Psoas muscle (tissue), 7 donors: ENCODE measurements at regions not wholly inside any gene's neighbourhood (a gene's known extent, or its start where the extent isn't known, plus 50 kb on each side); places are given as distances from the start of the nearest gene placed in this dataset.

Source experiments
- ATAC-seq, 4 donors: fragments of 200-7000 bp; cut with Tn5 transposase; one replicate each; pipeline ENCODE4 v1.9.1; 2020; ENCODE audit warnings: moderate library complexity in 3 of 4, mild to moderate bottlenecking in 2 of 4
- DNase-seq, 2 donors: peaks; one replicate each; pipeline ENCODE4 v3.0.0-alpha.2; 2020
- H3K27ac ChIP-seq: fragments of 200-600 bp; one replicate; pipeline ENCODE4 v1.8.0; 2022
- H3K27me3 ChIP-seq, 3 donors: fragments of 200-600 bp in 1 of 3; one replicate each; pipeline versions ENCODE4 v1.6.1 to v1.8.0; 2013 to 2022; ENCODE audit warnings: low read length in 2 of 3, mild to moderate bottlenecking in 2 of 3, moderate library complexity in 1 of 3; ENCODE audit not compliant: insufficient read depth in 3 of 3
- H3K36me3 ChIP-seq, 2 donors: fragments of 200-600 bp in 1 of 2; one replicate each; pipeline versions ENCODE4 v1.6.1 to v1.8.0; 2013 to 2022; ENCODE audit warnings: low read depth in 1 of 2, mild to moderate bottlenecking in 1 of 2, moderate library complexity in 1 of 2; ENCODE audit not compliant: insufficient read depth in 1 of 2
- H3K4me1 ChIP-seq: fragments of 200-600 bp; one replicate; pipeline ENCODE4 v1.8.0; 2022
- H3K4me3 ChIP-seq: fragments of 200-600 bp; one replicate; pipeline ENCODE4 v1.8.0; 2022; ENCODE audit warnings: mild to moderate bottlenecking
- H3K9me3 ChIP-seq: fragments of 200-600 bp; one replicate; pipeline ENCODE4 v1.8.0; 2022
- WGBS, 3 donors: extraction: QIAGEN DNeasy Blood & Tissue Kit; methylation state at CpG; one replicate each; pipeline versions ENCODE4 v1.1.6 to v1.1.7; 2013; 5-methylcytosine and 5-hydroxymethylcytosine counted together
- intact Hi-C, 2 donors: fragments of 100-400 bp; cut with DNase I; formaldehyde crosslinking; loops; one replicate each; pipeline versions ENCODE4 v1.11.0 to v1.14.2; 2022
- TF ChIP-seq, protein P1 (sequence below): fragments of 200-600 bp; IDR thresholded peaks from one replicate; pipeline ENCODE4 v1.8.0; 2022; ENCODE audit warnings: antibody characterized with exemption
- donor health status: healthy with polysubstance abuse.
- donor health status: DM: no; HTN: no; CAD: no; lungs with moderate emphysema.
- donor health status: Bipolar disorder and iron deficiency.
- donor health status: healthy.
- donor health status: DM: yes; HTN: yes; CAD: no.
- donor health status: DM: no; HTN: no; CAD: no.
- donor health status: DM: yes; HTN: yes; CAD: no.

DNA sequence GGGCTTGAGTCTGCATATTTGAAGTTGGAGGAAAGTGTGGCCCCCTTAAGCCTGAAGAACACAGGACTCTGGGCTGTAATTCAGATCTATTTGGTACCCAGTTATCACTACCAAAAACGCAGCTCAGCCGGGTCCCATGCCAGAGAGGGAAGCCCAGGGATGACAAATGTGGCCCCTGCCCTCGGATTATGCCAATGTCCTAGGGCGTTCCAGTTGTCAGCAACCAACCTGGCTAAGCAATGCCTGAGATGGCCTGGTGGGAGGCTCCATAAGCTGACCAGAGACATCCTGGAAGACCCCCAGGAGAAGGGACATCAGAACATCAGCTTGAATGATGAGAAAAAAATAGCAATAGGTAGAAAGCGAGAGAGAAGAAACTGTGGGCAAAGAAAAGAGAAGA, 79.6 kb upstream of the UQCRFS1 start:
- WGBS, 3 donors = 64 to 75% (median 67%) methylated on average over 5 of the region's 5 CpGs
- ATAC-seq = no peak
- no peak overlapping the region for H3K27ac ChIP-seq
- peaks cover 0 to under 1% (median 0%) of the 10 kb centered on the region in 3 donors for H3K27me3 ChIP-seq
- DNase-seq = no peak
- intact Hi-C loops = no loop called here
- TF ChIP-seq, protein P1, sequence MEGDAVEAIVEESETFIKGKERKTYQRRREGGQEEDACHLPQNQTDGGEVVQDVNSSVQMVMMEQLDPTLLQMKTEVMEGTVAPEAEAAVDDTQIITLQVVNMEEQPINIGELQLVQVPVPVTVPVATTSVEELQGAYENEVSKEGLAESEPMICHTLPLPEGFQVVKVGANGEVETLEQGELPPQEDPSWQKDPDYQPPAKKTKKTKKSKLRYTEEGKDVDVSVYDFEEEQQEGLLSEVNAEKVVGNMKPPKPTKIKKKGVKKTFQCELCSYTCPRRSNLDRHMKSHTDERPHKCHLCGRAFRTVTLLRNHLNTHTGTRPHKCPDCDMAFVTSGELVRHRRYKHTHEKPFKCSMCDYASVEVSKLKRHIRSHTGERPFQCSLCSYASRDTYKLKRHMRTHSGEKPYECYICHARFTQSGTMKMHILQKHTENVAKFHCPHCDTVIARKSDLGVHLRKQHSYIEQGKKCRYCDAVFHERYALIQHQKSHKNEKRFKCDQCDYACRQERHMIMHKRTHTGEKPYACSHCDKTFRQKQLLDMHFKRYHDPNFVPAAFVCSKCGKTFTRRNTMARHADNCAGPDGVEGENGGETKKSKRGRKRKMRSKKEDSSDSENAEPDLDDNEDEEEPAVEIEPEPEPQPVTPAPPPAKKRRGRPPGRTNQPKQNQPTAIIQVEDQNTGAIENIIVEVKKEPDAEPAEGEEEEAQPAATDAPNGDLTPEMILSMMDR = no peak
- no peaks in the 10 kb centered on the region for H3K9me3 ChIP-seq
- no peak overlapping the region for H3K4me3 ChIP-seq
- no peaks in the 10 kb centered on the region for H3K36me3 ChIP-seq
- no peaks in the 10 kb centered on the region for H3K4me1 ChIP-seq

DNA sequence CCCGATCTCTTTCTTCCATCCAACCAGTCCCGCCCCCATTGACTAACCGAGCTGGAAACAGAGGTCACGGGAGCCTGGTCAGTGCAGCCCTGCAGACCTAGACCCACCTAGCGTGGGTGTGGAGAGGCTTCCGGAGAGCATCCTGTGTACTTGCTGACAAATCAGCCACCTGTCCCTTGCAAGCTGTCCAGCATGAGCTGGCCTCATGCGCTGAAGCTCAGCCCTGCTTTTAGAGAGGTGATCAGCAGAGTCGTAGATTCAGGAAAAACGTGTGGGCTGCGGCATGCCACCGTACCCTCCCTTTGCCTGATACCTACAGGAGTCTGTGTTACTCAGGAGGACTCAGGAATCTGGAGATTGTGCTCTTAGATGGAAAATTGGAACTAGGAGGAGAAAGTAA, 80.3 kb upstream of the UQCRFS1 start:
- intact Hi-C loops = no loop called here
- no peaks in the 10 kb centered on the region for H3K36me3 ChIP-seq
- no peak for DNase-seq
- no peaks in the 10 kb centered on the region for H3K4me1 ChIP-seq
- TF ChIP-seq, protein P1 = no peak
- H3K27ac ChIP-seq = no peak overlapping the region
- peaks cover 0 to 4% (median 0%) of the 10 kb centered on the region in 3 donors for H3K27me3 ChIP-seq
- H3K9me3 ChIP-seq = no peaks in the 10 kb centered on the region
- ATAC-seq = no peak
- H3K4me3 ChIP-seq = no peak overlapping the region
- WGBS, 3 donors = 61 to 79% (median 63%) methylated on average over 11 of the region's 11 CpGs

- intact Hi-C loops = no loop called here
- H3K4me1 ChIP-seq = no peaks in the 10 kb centered on the region
- DNase-seq = no peak
- peaks cover 0 to 4% (median 0%) of the 10 kb centered on the region in 3 donors for H3K27me3 ChIP-seq
- no peak overlapping the region for H3K4me3 ChIP-seq
- WGBS, 3 donors = 68 to 78% (median 68%) methylated on average over 7 of the region's 7 CpGs
- TF ChIP-seq, protein P1 = no peak
- ATAC-seq = no peak
- H3K9me3 ChIP-seq = no peaks in the 10 kb centered on the region
- H3K36me3 ChIP-seq = no peaks in the 10 kb centered on the region
- no peak overlapping the region for H3K27ac ChIP-seq
These were observed 80.9 kb upstream of the UQCRFS1 start for GRCh38 chr19:29293736-29294342.

DNA sequence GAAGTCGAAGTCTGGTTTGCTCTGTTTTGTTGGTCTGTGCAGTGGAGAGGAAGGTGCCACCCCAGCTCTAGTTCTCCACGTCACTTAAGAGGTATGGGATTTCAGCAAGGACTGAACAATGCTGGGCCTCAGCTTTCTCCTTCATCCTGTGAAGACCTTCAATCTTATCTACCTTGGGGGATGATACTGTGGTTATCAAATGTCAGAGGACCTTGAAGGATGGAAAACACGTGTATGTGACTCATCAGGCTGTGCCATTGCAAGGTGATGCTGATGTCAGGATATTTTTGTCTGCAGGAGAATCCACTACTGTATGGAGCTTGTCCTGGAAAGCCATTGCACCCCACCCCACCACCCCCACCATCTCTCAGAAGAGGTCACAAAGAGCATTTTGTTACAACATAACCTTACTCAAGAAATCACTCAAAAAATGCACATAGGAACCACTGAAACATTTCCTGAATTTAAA, 81.4 kb upstream of the UQCRFS1 start:
- ATAC-seq = no peak
- intact Hi-C loops = no loop called here
- Histone ChIP-seq H3K27ac (no peak overlapping the region), H3K36me3 (no peaks in the 10 kb centered on the region), H3K9me3 (no peaks in the 10 kb centered on the region), H3K4me3 (no peak overlapping the region), H3K27me3 (peaks cover 0 to 4% (median 0%) of the 10 kb centered on the region in 3 donors), H3K4me1 (no peaks in the 10 kb centered on the region)
- 58 to 62% (median 60%) methylated on average over 3 of the region's 3 CpGs for WGBS, 3 donors
- DNase-seq = no peak
- TF ChIP-seq, protein P1 = no peak

DNA sequence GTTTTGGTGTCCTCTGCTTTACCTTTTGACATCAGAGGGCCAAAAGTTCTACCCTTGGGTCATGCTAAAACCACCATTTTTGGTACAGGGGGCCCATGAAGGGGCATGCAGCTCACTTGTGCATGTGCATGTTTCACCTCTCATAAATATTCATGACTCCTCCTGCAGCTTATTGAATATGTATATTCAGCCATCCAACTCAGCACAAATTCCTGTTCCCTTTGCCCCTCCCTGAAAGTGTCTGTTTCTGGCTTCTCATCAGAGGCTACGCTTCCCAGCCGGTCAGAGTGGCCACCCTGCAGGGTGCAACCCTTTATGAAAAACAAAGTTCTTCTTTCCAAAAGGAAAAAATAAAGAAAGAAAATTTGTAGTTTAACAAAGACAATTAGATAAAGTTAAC, 82.3 kb upstream of the UQCRFS1 start:
- intact Hi-C loops = no loop called here

More for the DNA sequence above, 82.3 kb upstream of the UQCRFS1 start:
- ATAC-seq (no peak), DNase-seq (no peak)
- 66 to 91% (median 69%) methylated on average over 2 of the region's 2 CpGs for WGBS, 3 donors
- H3K9me3 ChIP-seq = no peaks in the 10 kb centered on the region
- no peak overlapping the region for H3K27ac ChIP-seq
- H3K36me3 ChIP-seq = no peaks in the 10 kb centered on the region
- H3K27me3 ChIP-seq = peaks cover 0 to 4% (median 0%) of the 10 kb centered on the region in 3 donors
- no peaks in the 10 kb centered on the region for H3K4me1 ChIP-seq
- TF ChIP-seq, protein P1 = no peak
- no peak overlapping the region for H3K4me3 ChIP-seq
